IMR-90 (cell line): ENCODE measurements at regions not wholly inside any gene's neighbourhood (a gene's known extent, or its start where the extent isn't known, plus 50 kb on each side); places are given as distances from the start of the nearest gene placed in this dataset.

Source experiments
- ATAC-seq: fragments of 200-7000 bp; cut with Tn5 transposase; 2 replicates; pipeline ENCODE4 v1.9.1; 2020; ENCODE audit warnings: low read depth, mild to moderate bottlenecking, moderate library complexity
- BruUV-seq: library from RNA; stranded (reverse); fragments of 400-500 nt; replicated peaks from 2 replicates; lab custom pipeline; 2021; lab: Mats Ljungman, UMichigan
- CTCF ChIA-PET: fragments of 300-600 bp; formaldehyde crosslinking; extraction: SDS; loops from one replicate; lab custom pipeline; 2021; ENCODE audit warnings: antibody characterized with exemption; lab: Yijun Ruan, JAX
- POLR2A ChIA-PET: fragments of 300-600 bp; sonication (Branson Sonifier 250); formaldehyde crosslinking; loops from one replicate; lab custom pipeline; 2022; ENCODE audit warnings: antibody characterized with exemption; ENCODE audit not compliant: unreplicated experiment; lab: Charles Lee
- DNase-seq: peaks from one replicate; pipeline ENCODE4 v3.0.0; 2013
- H2AFZ ChIP-seq: replicated peaks from 2 replicates; pipeline ENCODE3; 2013; ENCODE audit warnings: low read length, mild to moderate bottlenecking; ENCODE audit not compliant: poor library complexity
- H2AK5ac ChIP-seq: 2 replicates; pipeline ENCODE4 v1.6.1; 2013; ENCODE audit warnings: low read depth, low read length, inconsistent platforms
- H2AK9ac ChIP-seq: replicated peaks from 2 replicates; pipeline ENCODE3; 2013; ENCODE audit warnings: mild to moderate bottlenecking, low read depth, low read length, moderate library complexity; ENCODE audit not compliant: poor library complexity
- H2BK120ac ChIP-seq: 2 replicates; pipeline ENCODE4 v1.6.1; 2013; ENCODE audit warnings: low read depth, low read length, inconsistent platforms
- H2BK15ac ChIP-seq: 3 replicates; pipeline ENCODE4 v1.6.1; 2013; ENCODE audit warnings: low read depth, low read length, inconsistent platforms
- H2BK20ac ChIP-seq: 2 replicates; pipeline ENCODE4 v1.6.1; 2013; ENCODE audit warnings: low read depth, mild to moderate bottlenecking, inconsistent platforms, low read length, moderate library complexity
- H2BK5ac ChIP-seq: 2 replicates; pipeline ENCODE4 v1.6.1; 2013; ENCODE audit warnings: mild to moderate bottlenecking, low read depth, low read length, inconsistent platforms; ENCODE audit not compliant: poor library complexity, severe bottlenecking
- H3K14ac ChIP-seq: replicated peaks from 2 replicates; pipeline ENCODE4 v1.6.1; 2013; ENCODE audit warnings: low read depth, low read length, inconsistent platforms
- H3K18ac ChIP-seq: 2 replicates; pipeline ENCODE4 v1.6.1; 2013; ENCODE audit warnings: low read depth, low read length, control low read depth
- H3K23ac ChIP-seq: 2 replicates; pipeline ENCODE4 v1.6.1; 2013; ENCODE audit warnings: low read depth, low read length, inconsistent platforms
- H3K27ac ChIP-seq: 2 replicates; pipeline ENCODE4 v1.5.1; 2013; ENCODE audit warnings: mild to moderate bottlenecking, control low read depth, low read length; ENCODE audit not compliant: insufficient read depth
- H3K27me3 ChIP-seq: 2 replicates; pipeline ENCODE4 v1.6.1; 2013; ENCODE audit warnings: low read length; ENCODE audit not compliant: control insufficient read depth, insufficient read depth
- H3K36me3 ChIP-seq: 2 replicates; pipeline ENCODE4 v1.6.1; 2013; ENCODE audit warnings: low read length, mixed read lengths; ENCODE audit not compliant: control insufficient read depth, insufficient read depth
- H3K4ac ChIP-seq: 2 replicates; pipeline ENCODE4 v1.6.1; 2013; ENCODE audit warnings: low read depth, low read length, inconsistent platforms
- H3K4me1 ChIP-seq: 2 replicates; pipeline ENCODE4 v1.6.1; 2013; ENCODE audit warnings: low read length, mixed read lengths; ENCODE audit not compliant: control insufficient read depth, insufficient read depth
- H3K4me2 ChIP-seq: 2 replicates; pipeline ENCODE4 v1.6.1; 2013; ENCODE audit warnings: low read depth, mild to moderate bottlenecking, control low read depth, low read length, moderate library complexity
- H3K4me3 ChIP-seq: 2 replicates; pipeline ENCODE4 v1.5.1; 2013; ENCODE audit warnings: low read depth, mild to moderate bottlenecking, control low read depth, low read length, moderate library complexity; ENCODE audit not compliant: insufficient read depth
- H3K56ac ChIP-seq: 2 replicates; pipeline ENCODE4 v1.6.1; 2013; ENCODE audit warnings: low read length, inconsistent platforms; ENCODE audit not compliant: insufficient read depth; ENCODE audit errors: extremely low read depth
- H3K79me1 ChIP-seq, 2 experiments: 2 replicates each; pipeline ENCODE4 v1.6.1; 2013; ENCODE audit warnings: low read length in 2 of 2, inconsistent platforms in 1 of 2, low read depth in 1 of 2
- H3K9ac ChIP-seq: 2 replicates; pipeline ENCODE4 v1.6.1; 2013; ENCODE audit warnings: low read depth, low read length, control low read depth
- H3K9me1 ChIP-seq: 2 replicates; pipeline ENCODE4 v1.6.1; 2013; ENCODE audit warnings: low read length, inconsistent platforms; ENCODE audit not compliant: insufficient read depth
- H3K9me3 ChIP-seq: 2 replicates; pipeline ENCODE4 v1.6.1; 2013; ENCODE audit warnings: low read length; ENCODE audit not compliant: control insufficient read depth, insufficient read depth
- H4K20me1 ChIP-seq: 2 replicates; pipeline ENCODE4 v1.6.1; 2013; ENCODE audit warnings: low read length, inconsistent platforms; ENCODE audit not compliant: insufficient read depth
- H4K5ac ChIP-seq: 2 replicates; pipeline ENCODE4 v1.6.1; 2013; ENCODE audit warnings: mild to moderate bottlenecking, low read depth, low read length, control low read depth
- H4K8ac ChIP-seq, 2 experiments: 2 replicates each; pipeline ENCODE4 v1.6.1; 2013; ENCODE audit warnings: low read depth in 2 of 2, low read length in 2 of 2, control low read depth in 1 of 2, inconsistent platforms in 1 of 2
- H4K91ac ChIP-seq: 2 replicates; pipeline ENCODE4 v1.6.1; 2013; ENCODE audit warnings: low read depth, low read length, inconsistent platforms; ENCODE audit not compliant: insufficient read depth
- BHLHE40 ChIP-seq: fragments of 150-350 bp; IDR thresholded peaks from 2 replicates; pipeline ENCODE4 v1.6.1; 2016; ENCODE audit warnings: mild to moderate bottlenecking, low read depth, low read length
- CEBPB ChIP-seq: IDR thresholded peaks from 2 replicates; pipeline ENCODE4 v1.6.1; 2012; ENCODE audit warnings: low read depth, low read length, improper control_type of control experiment
- FOS ChIP-seq: fragments of 150-350 bp; IDR thresholded peaks from 2 replicates; pipeline ENCODE4 v1.6.1; 2016; ENCODE audit warnings: low read depth, low read length
- MAZ ChIP-seq: IDR thresholded peaks from 2 replicates; pipeline ENCODE4 v1.6.1; 2012; ENCODE audit warnings: low read depth, mild to moderate bottlenecking, low read length, improper control_type of control experiment, moderate library complexity, borderline replicate concordance
- MXI1 ChIP-seq: IDR thresholded peaks from 2 replicates; pipeline ENCODE4 v1.6.1; 2012; ENCODE audit warnings: low read depth, mild to moderate bottlenecking, low read length, moderate library complexity, borderline replicate concordance
- POLR2A ChIP-seq: IDR thresholded peaks from 2 replicates; pipeline ENCODE4 v1.6.1; 2012; ENCODE audit warnings: mild to moderate bottlenecking, low read depth, low read length
- RAD21 ChIP-seq: IDR thresholded peaks from 2 replicates; pipeline ENCODE4 v1.6.1; 2012; ENCODE audit warnings: low read length, improper control_type of control experiment
- SMC3 ChIP-seq: fragments of 150-350 bp; IDR thresholded peaks from 2 replicates; pipeline ENCODE4 v1.6.1; 2016; ENCODE audit warnings: low read depth, mild to moderate bottlenecking, antibody characterized with exemption, low read length, moderate library complexity
- whole genome bisulfite sequencing, 2 experiments: methylation state at CpG; one replicate each; pipeline versions ENCODE4 v1.1.5 to v1.1.7; 2013; ENCODE audit warnings: missing lambda C conversion rate in 2 of 2; ENCODE audit not compliant: insufficient read length in 1 of 2; ENCODE audit errors: extremely low coverage in 2 of 2; 5-methylcytosine and 5-hydroxymethylcytosine counted together
- dilution Hi-C: fragments of 300-500 bp; cut with HindIII; formaldehyde crosslinking; loops from one replicate; pipeline ENCODE4 v1.14.3; 2018; ENCODE audit warnings: low sequenced_read_pairs; ENCODE audit not compliant: unreplicated experiment
- in situ Hi-C: fragments of 300-500 bp; cut with MboI; formaldehyde crosslinking; loops from 3 replicates; pipeline ENCODE4 v1.14.3; 2019; ENCODE audit warnings: low sequenced_read_pairs, inconsistent platforms, mixed read lengths
- intact Hi-C: fragments of 100-400 bp; cut with micrococcal nuclease; formaldehyde crosslinking; loops from 2 replicates; pipeline ENCODE4 v1.10.0; 2022

DNA sequence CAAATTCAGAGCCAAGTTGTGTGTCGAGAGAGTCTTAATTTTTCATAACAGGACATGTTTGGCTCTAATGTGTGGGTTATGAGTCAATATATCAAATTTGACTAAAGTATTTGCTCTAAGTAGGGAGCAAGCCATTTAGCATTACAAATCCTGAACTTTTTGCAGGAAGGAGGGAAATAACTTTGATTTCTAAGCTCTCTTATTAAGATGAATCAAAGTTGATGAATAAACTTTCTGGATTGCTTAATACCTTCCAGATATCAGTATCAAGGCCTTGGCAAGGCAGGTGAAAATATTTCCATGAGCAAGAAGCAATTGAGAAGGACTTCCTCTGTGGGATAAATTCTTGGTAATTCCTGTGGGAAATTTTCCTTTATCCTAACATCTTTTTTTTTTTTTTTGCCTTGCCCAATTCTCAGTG, 258.8 kb downstream of the AHR start:
- H3K36me3 ChIP-seq: no peaks in the 10 kb centered on the region
- H3K27me3 ChIP-seq: no peaks in the 10 kb centered on the region
- H3K4me2 ChIP-seq: no peak overlapping the region
- no peak overlapping the region for H4K5ac ChIP-seq
- WGBS, 2 experiments: no CpG with 5 or more reads among the region's 1 CpG
- H2BK5ac ChIP-seq: no peak overlapping the region
- no peak overlapping the region for H4K8ac ChIP-seq
- H2AK9ac ChIP-seq: no peak overlapping the region
- no peak overlapping the region for H3K9ac ChIP-seq
- no peak overlapping the region for H4K91ac ChIP-seq
- H3K18ac ChIP-seq: peak overlapping the region; percentile 64; the same call in 1 of the 2 replicates
- H3K23ac ChIP-seq: no peak overlapping the region
- H3K14ac ChIP-seq: no peak overlapping the region; the same call in 1 of the 2 replicates
- peaks cover 5% of the 10 kb centered on the region; the same call in 1 of the 2 replicates for H3K9me1 ChIP-seq
- H3K9me3 ChIP-seq: no peaks in the 10 kb centered on the region
- H4K20me1 ChIP-seq: no peaks in the 10 kb centered on the region
- intact Hi-C loops (no loop called here), dilution Hi-C loops (no loop called here), in situ Hi-C loops (no loop called here)
- no peaks in the 10 kb centered on the region for H3K79me1 ChIP-seq
- no peak overlapping the region for H2AK5ac ChIP-seq
- ChIA-PET POLR2A (no interaction called here), CTCF (interaction anchor here (1.0 kb wide), 1 partner anchor 13 kb away, joined by 3 read pairs; no protein-coding TSS in a partner anchor)
- no peak overlapping the region for H2BK120ac ChIP-seq
- H3K4ac ChIP-seq: no peak overlapping the region
- H2BK15ac ChIP-seq: no peak overlapping the region
- H3K27ac ChIP-seq: no peak overlapping the region
- no peak overlapping the region for H3K56ac ChIP-seq
- peak; percentile 21 for DNase-seq
- H3K4me3 ChIP-seq: no peak overlapping the region
- no peak overlapping the region for H2AFZ ChIP-seq
- H2BK20ac ChIP-seq: no peak overlapping the region
- no TSS peak for BruUV-seq
- H3K4me1 ChIP-seq: peaks cover 10% of the 10 kb centered on the region
- no peak for ATAC-seq
- TF ChIP-seq POLR2A (no peak), RAD21 (no peak), MXI1 (no peak), BHLHE40 (no peak), MAZ (no peak), CEBPB (peak; percentile 44; the same call in 1 of the 2 replicates), FOS (no peak), SMC3 (no peak)
